ENCODE measurements at regions not wholly inside any gene's neighbourhood (a gene's known extent, or its start where the extent isn't known, plus 50 kb on each side); places are given as distances from the start of the nearest gene placed in this dataset.

- CTCF ChIA-PET: no interaction called here
- no peak for ATAC-seq
- Mint-ChIP-seq H3K4me1 (peaks cover 2% of the 10 kb centered on the region), H3K9me3 (ENCODE audit: low read depth) (no peaks in the 10 kb centered on the region), H3K27me3 (peaks cover 28% of the 10 kb centered on the region), H3K36me3 (no peaks in the 10 kb centered on the region), H3K4me3 (no peak overlapping the region), H3K27ac (no peak overlapping the region)
- DNase-seq: no peak
Measured at GRCh38 chr20:62573817-62574216, 68.5 kb upstream of the SLCO4A1 start.

GRCh38 chr20:62574230-62574993 is 67.9 kb upstream of the SLCO4A1 start:
- Mint-ChIP-seq H3K4me3 (no peak overlapping the region), H3K27me3 (peaks cover 34% of the 10 kb centered on the region), H3K27ac (no peak overlapping the region), H3K4me1 (peaks cover 2% of the 10 kb centered on the region), H3K9me3 (ENCODE audit: low read depth) (no peaks in the 10 kb centered on the region), H3K36me3 (no peaks in the 10 kb centered on the region)
- ATAC-seq (no peak), DNase-seq (no peak)
- CTCF ChIA-PET: no interaction called here

GRCh38 chr20:62575976-62576722 is 66.2 kb upstream of the SLCO4A1 start:
- no peaks in the 10 kb centered on the region for H3K9me3 Mint-ChIP-seq (ENCODE audit: low read depth)
- ATAC-seq (no peak), DNase-seq (no peak)
- no peak overlapping the region for H3K27ac Mint-ChIP-seq
- no peak overlapping the region for H3K4me3 Mint-ChIP-seq
- peaks cover 43% of the 10 kb centered on the region for H3K27me3 Mint-ChIP-seq
- no peaks in the 10 kb centered on the region for H3K36me3 Mint-ChIP-seq
- CTCF ChIA-PET: interaction anchor here (1.6 kb wide), 1 partner anchor 41 kb away, joined by 4 read pairs; no protein-coding TSS in a partner anchor
- H3K4me1 Mint-ChIP-seq: peaks cover 2% of the 10 kb centered on the region

GRCh38 chr20:62576815-62577489 is 65.4 kb upstream of the SLCO4A1 start:
- H3K27me3 Mint-ChIP-seq: peaks cover 45% of the 10 kb centered on the region
- no peak overlapping the region for H3K4me3 Mint-ChIP-seq
- CTCF ChIA-PET: interaction anchor here (1.2 to 2.0 kb wide), 3 partner anchors 12 to 40 kb away, joined by 4 to 8 read pairs (median 4); no protein-coding TSS in a partner anchor
- H3K36me3 Mint-ChIP-seq: no peaks in the 10 kb centered on the region
- H3K9me3 Mint-ChIP-seq (ENCODE audit: low read depth): no peaks in the 10 kb centered on the region
- H3K27ac Mint-ChIP-seq: no peak overlapping the region
- ATAC-seq (no peak), DNase-seq (no peak)
- H3K4me1 Mint-ChIP-seq: peaks cover 3% of the 10 kb centered on the region

GRCh38 chr20:62577490-62577836 is 64.8 kb upstream of the SLCO4A1 start:
- DNase-seq: no peak
- Mint-ChIP-seq H3K4me1 (peaks cover 2% of the 10 kb centered on the region), H3K4me3 (no peak overlapping the region), H3K27me3 (peaks cover 47% of the 10 kb centered on the region), H3K27ac (no peak overlapping the region), H3K9me3 (ENCODE audit: low read depth) (no peaks in the 10 kb centered on the region), H3K36me3 (no peaks in the 10 kb centered on the region)
- ATAC-seq: no peak
- CTCF ChIA-PET: interaction anchor here (1.2 to 2.0 kb wide), 2 partner anchors 12 to 40 kb away, joined by 4 to 8 read pairs; no protein-coding TSS in a partner anchor

- peaks cover 51% of the 10 kb centered on the region for H3K27me3 Mint-ChIP-seq
- H3K4me3 Mint-ChIP-seq: no peak overlapping the region
- CTCF ChIA-PET: interaction anchor here (1.2 to 2.0 kb wide), 2 partner anchors 11 to 39 kb away, joined by 4 to 8 read pairs; no protein-coding TSS in a partner anchor
- no peak for DNase-seq
- H3K9me3 Mint-ChIP-seq (ENCODE audit: low read depth): no peaks in the 10 kb centered on the region
- peaks cover 2% of the 10 kb centered on the region for H3K4me1 Mint-ChIP-seq
- H3K36me3 Mint-ChIP-seq: no peaks in the 10 kb centered on the region
- ATAC-seq: peak; percentile 35
- no peak overlapping the region for H3K27ac Mint-ChIP-seq
Measured at GRCh38 chr20:62578294-62578897, 63.9 kb upstream of the SLCO4A1 start.

GRCh38 chr20:62580052-62580451 is 62.3 kb upstream of the SLCO4A1 start:
- CTCF ChIA-PET: no interaction called here

GRCh38 chr20:62580733-62581132 is 61.6 kb upstream of the SLCO4A1 start:
- no peaks in the 10 kb centered on the region for H3K36me3 Mint-ChIP-seq
- H3K27ac Mint-ChIP-seq: no peak overlapping the region
- H3K4me3 Mint-ChIP-seq: no peak overlapping the region
- H3K9me3 Mint-ChIP-seq (ENCODE audit: low read depth): no peaks in the 10 kb centered on the region
- peaks cover 2% of the 10 kb centered on the region for H3K4me1 Mint-ChIP-seq
- DNase-seq (no peak), ATAC-seq (no peak)
- CTCF ChIA-PET: no interaction called here
- H3K27me3 Mint-ChIP-seq: peaks cover 43% of the 10 kb centered on the region

More at GRCh38 chr20:62580052-62580451, 62.3 kb upstream of the SLCO4A1 start:
- ATAC-seq (no peak), DNase-seq (no peak)
- Mint-ChIP-seq H3K36me3 (no peaks in the 10 kb centered on the region), H3K4me3 (no peak overlapping the region), H3K27me3 (peaks cover 41% of the 10 kb centered on the region), H3K27ac (no peak overlapping the region), H3K4me1 (peaks cover 2% of the 10 kb centered on the region), H3K9me3 (ENCODE audit: low read depth) (no peaks in the 10 kb centered on the region)

GRCh38 chr20:62581308-62581707 is 61.0 kb upstream of the SLCO4A1 start:
- no peaks in the 10 kb centered on the region for H3K36me3 Mint-ChIP-seq
- CTCF ChIA-PET: no interaction called here
- peaks cover 46% of the 10 kb centered on the region for H3K27me3 Mint-ChIP-seq
- H3K27ac Mint-ChIP-seq: no peak overlapping the region
- peaks cover 2% of the 10 kb centered on the region for H3K4me1 Mint-ChIP-seq
- no peaks in the 10 kb centered on the region for H3K9me3 Mint-ChIP-seq (ENCODE audit: low read depth)
- DNase-seq: no peak
- no peak for ATAC-seq
- no peak overlapping the region for H3K4me3 Mint-ChIP-seq

GRCh38 chr20:62581806-62582205 is 60.5 kb upstream of the SLCO4A1 start:
- Mint-ChIP-seq H3K9me3 (ENCODE audit: low read depth) (no peaks in the 10 kb centered on the region), H3K4me3 (no peak overlapping the region), H3K36me3 (no peaks in the 10 kb centered on the region), H3K4me1 (peaks cover 2% of the 10 kb centered on the region), H3K27ac (no peak overlapping the region), H3K27me3 (peaks cover 46% of the 10 kb centered on the region)
- DNase-seq (no peak), ATAC-seq (no peak)
- CTCF ChIA-PET: no interaction called here

GRCh38 chr20:62583424-62583920 is 58.8 kb upstream of the SLCO4A1 start:
- Mint-ChIP-seq H3K4me3 (no peak overlapping the region), H3K27me3 (peaks cover 45% of the 10 kb centered on the region), H3K9me3 (ENCODE audit: low read depth) (no peaks in the 10 kb centered on the region), H3K36me3 (no peaks in the 10 kb centered on the region), H3K27ac (no peak overlapping the region), H3K4me1 (peaks cover 2% of the 10 kb centered on the region)
- CTCF ChIA-PET: no interaction called here
- ATAC-seq (no peak), DNase-seq (no peak)

- CTCF ChIA-PET: no interaction called here
- Mint-ChIP-seq H3K27ac (no peak overlapping the region), H3K27me3 (peaks cover 32% of the 10 kb centered on the region)
Measured at GRCh38 chr20:62584671-62585460, 57.4 kb upstream of the SLCO4A1 start.

More at GRCh38 chr20:62584671-62585460, 57.4 kb upstream of the SLCO4A1 start:
- no peak for ATAC-seq
- peaks cover 2% of the 10 kb centered on the region for H3K4me1 Mint-ChIP-seq
- no peaks in the 10 kb centered on the region for H3K9me3 Mint-ChIP-seq (ENCODE audit: low read depth)
- no peak for DNase-seq
- no peak overlapping the region for H3K4me3 Mint-ChIP-seq
- H3K36me3 Mint-ChIP-seq: no peaks in the 10 kb centered on the region

Measured in activated CD8-positive, alpha-beta memory T cell treated with anti-CD3 and anti-CD28 coated beads, Interleukin-2, amount 10 ng/mL, durations not matched to agents 7 days and 5 days (primary cell).